Adrenal gland (tissue), 5 donors: ENCODE measurements at regions not wholly inside any gene's neighbourhood (a gene's known extent, or its start where the extent isn't known, plus 50 kb on each side); places are given as distances from the start of the nearest gene placed in this dataset.

Experiments
- CTCF ChIP-seq, 6 experiments: fragments of 450-650 bp in 4 of 6; fragments of 200-600 bp in 2 of 6; sonication (generic) in 1 of 6; IDR thresholded peaks; 1 replicate in 5 of 6; 2 replicates in 1 of 6; pipeline versions ENCODE4 v1.5.1 to v1.8.0; 2016 to 2021; ENCODE audit warnings: antibody characterized with exemption in 6 of 6, mild to moderate bottlenecking in 2 of 6, moderate library complexity in 1 of 6
- POLR2A ChIP-seq, 2 donors: fragments of 450-650 bp; IDR thresholded peaks; one replicate each; pipeline ENCODE4 v1.6.1; 2017; ENCODE audit warnings: antibody characterized with exemption in 2 of 2, mild to moderate bottlenecking in 2 of 2, moderate library complexity in 1 of 2
- donor health status: DM: no; HTN: no; CAD: no.

- TF ChIP-seq CTCF (IDR thresholded peaks at IDR 0.05) (no peak), POLR2A (IDR thresholded peaks at IDR 0.05) (no peak)
Observed at GRCh38 chr2:200728630-200729029, 83.1 kb upstream of the BZW1 start.
